HG03432 (cell line): ENCODE measurements at regions not wholly inside any gene's neighbourhood (a gene's known extent, or its start where the extent isn't known, plus 50 kb on each side); places are given as distances from the start of the nearest gene placed in this dataset.
"Not testable (repeated sequence)": the region's sequence is repeated elsewhere in the genome, so short reads cannot be mapped to it uniquely, and the experiment has no call there.

Experiments used
- ATAC-seq: cut with Tn5 transposase; IDR thresholded peaks from one replicate; pipeline ENCODE4 v1.9.1; 2021; ENCODE audit warnings: mild to moderate bottlenecking, moderate library complexity; ENCODE audit not compliant: unreplicated experiment

DNA sequence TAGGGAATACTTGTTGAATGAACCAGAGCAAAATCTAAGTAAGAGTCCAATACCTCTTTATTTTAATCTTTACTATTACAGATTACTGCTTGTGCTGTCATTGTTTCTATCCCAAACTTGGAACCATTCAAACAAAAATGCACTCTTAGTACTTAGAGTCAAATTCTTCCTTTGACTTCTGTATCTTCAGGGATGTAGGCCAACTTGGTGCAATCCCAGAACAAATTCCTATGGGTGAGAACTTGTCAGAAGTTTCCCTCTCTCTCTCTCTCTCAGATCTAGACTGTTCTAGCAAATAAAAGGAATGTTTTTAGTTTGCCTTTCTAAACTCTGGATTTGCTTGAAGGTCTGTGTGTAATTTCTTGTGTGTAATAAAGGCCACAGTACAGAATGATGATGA, 329.0 kb upstream of the TMTC4 start:
- ATAC-seq: no peak

DNA sequence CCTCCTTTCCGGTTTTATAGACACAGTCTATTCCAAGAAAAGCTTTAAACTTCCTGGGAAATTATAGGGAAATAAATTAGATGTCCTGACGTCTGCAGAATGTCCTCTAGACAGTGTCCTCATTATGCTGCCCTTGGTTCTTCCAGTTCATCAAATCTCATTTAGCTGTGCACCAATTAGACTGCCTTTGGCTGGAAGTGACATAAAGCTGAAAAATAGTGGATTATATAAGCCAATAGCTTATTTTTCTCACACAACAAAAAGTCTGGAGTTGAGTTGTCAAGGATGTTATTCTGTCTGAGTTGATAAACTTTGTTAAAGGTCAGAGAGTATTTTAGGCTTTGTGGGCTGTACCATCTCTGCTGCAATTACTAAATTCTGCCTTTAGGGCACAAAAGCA, 314.8 kb upstream of the TMTC4 start:
- no peak for ATAC-seq

DNA sequence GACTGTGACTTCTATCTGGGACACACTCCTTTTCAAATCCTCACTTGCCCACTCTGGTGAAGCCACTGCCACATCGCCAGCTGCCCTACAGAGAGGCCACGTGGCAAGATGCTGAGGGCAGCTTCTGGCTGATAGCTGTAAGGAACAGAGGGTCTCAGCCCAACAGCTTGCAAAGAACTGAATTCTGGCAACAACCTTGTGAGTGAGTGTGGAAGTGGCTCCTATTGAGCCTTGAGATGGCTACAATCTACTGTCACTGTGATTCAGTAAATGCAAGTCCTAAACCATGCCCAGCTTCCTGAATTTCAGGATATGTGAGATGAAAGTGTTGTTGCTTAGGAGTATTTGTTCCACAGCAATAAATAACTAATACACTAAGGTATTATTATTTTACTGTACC, 314.3 kb upstream of the TMTC4 start:
- ATAC-seq: no peak

DNA sequence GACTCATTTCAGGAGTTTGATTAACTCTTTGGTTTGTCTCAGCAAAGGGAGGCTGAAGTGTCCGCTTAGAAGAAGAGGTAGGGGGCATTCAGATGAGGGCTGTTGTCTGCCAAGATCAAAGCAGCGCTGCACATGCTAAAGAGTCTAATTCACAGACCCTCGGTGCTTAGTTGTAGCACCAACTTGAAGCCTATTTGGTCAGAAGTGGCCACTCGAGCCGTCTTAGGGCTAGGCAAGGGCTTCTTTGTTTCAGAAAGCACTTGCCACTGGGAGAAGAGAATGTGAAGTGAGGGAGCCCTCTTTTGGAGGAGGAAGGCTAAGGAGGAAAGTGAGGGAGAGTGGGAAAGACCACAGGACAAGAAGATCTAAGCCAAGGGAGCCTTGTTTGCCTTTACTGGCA, 313.4 kb upstream of the TMTC4 start:
- ATAC-seq: no peak

DNA sequence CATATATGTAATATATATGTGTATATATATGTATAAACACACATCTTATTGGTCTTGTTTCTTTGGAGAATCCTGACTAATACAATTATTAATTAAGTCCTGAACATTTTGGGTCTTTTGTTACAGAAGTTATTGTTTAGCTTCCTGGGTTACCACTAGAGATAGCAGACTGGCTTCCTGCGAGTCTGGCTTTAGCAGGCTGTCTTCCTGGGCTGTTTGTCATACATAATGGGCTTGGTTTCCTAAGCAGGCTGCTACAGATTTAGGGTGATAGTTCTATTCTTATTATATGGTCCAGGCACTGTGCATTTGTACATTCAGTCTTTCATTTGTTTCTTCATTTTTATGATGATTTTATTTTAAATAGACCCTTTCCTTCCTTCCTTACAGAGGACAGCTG, 312.0 kb upstream of the TMTC4 start:
- ATAC-seq: no peak

DNA sequence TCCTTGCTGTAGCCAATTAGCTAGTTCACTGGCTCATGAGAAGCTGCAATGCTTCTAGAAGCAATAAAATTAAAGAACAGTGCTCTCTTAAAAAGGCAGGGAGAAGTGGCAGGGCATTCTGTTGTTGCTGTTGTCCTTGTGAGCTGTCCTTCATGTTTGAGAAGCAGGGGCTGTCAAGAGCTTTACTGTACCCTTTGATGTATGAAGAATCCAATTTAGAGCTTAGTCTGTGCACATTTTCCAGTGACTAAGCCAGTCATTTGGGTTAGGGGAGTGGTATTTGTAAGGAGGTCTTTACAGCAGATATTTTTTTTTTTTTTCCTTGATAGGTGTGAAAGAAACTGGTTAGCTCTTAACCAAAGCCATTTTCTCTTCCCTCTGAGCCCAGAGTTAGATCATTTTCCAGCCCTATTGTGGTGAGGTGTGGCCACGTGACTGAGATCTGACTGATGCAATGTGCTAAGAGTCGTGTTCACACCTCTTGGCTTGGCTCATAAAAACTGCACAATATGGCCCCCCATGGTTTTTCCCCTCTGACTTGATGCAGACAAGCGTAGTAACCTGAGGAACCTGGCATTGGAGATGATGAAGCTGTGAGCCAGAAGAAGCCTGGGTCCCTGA, 309.6 kb upstream of the TMTC4 start:
- no peak for ATAC-seq

DNA sequence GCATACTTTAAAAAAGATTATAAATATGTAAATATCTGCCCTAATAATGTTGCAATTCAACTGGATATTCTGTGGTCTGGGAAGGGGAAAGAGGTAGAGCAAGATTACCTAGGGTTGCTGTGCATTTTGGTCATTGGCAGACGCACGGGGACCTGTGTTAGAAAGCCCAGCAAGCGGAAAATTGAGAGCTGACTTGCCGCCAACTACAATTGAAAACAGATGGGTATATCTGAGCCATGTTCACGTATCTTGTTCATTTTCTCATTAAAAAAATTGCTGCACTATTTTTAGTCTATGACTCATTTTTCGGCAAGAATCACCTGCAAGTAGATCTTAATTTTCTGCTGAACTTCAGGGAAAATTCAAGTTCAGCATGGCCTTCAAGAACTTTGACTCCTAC, 308.5 kb upstream of the TMTC4 start:
- no peak for ATAC-seq

DNA sequence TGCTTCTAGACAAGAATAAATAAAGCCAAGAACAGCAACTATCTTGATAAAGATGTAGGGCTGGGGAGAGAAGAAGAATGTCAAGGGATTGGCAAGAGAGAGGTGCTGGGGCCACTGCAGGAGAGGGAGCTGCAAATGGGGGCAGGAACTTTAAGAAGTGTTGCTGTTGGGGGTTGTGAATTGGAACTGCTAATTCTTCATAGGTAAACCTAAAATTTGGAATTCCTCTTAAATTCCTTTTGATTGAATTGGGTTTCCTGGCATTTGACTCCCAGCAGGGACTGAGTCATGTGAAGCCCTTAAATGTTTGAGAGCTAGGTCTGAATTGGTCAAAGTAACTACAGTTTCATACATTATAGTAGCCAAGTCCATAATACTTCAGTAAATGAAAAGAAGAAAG, 305.6 kb upstream of the TMTC4 start:
- ATAC-seq: no peak

DNA sequence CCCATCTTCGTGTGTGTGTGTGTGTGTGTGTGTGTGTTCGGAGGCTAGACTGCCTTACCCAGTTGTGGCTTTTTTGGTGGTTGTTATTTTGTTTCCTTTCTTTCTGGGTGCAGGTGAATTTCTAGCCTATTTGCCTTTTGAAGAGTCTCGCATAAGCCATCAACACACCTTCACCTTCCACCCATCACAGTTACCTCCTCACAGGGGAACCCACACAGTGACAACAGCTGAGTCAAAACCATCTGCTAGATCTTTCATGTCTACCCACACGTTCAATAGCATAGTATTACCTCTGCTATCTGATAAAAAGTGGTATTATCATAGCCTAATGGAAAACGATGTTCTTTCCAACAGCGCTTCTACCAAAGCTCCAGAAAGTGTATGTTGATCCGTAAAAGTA, 303.2 kb upstream of the TMTC4 start:
- ATAC-seq: no peak

DNA sequence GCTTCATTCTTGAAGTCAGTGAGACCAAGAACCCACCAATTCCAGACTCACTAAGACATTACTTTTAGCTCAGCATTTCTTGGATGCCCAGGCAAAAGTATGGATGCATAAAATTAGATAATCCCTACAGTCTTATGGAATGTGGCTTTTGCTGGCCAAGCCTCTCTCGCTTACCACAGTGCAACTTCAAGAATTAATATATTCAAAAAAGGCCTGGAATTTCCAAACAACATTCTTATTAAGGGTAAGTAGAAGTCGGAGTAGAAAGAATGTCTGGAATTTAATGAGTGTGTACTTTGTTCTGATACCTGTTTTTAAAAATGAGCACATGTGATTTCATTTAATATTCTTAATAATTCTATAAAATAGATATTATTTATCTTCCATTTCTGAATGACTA, 302.4 kb upstream of the TMTC4 start:
- ATAC-seq: no peak

DNA sequence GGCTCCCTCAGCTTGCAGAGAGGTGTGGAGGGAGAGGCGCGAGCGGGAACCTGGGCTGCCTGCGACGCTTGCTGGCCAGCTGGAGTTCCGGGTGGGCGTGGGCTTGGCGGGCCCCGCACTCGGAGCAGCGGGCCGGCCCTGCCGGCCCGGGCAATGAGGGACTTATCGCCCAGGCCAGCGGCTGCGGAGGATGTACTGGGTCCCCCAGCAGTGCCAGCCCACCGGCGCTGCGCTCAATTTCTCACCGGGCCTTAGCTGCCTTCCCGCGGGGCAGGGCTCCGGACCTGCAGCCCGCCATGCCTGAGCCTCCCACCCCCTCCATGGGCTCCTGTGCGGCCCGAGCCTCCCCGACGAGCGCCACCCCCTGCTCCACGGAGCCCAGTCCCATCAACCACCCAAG, 301.1 kb upstream of the TMTC4 start:
- not testable (repeated sequence) for ATAC-seq

DNA sequence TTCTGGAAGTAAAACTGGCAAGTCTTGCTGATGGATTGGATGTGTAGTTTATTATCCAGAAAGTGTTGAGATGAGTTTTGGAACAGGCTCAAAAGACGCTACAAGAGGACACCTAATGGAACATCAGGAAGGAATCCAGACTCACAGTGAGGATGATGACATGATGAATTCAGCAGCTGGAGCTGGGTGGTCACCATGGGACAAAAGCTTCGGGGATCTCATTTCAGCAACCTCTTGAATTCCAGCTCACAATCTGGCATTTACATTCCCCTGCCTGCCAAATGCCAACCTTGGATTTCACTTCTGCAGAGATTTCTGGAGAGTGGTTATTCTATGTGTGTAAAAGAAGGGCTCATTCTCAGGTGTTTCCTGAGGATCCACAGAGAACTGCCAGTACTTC, 288.0 kb upstream of the TMTC4 start:
- ATAC-seq: no peak

DNA sequence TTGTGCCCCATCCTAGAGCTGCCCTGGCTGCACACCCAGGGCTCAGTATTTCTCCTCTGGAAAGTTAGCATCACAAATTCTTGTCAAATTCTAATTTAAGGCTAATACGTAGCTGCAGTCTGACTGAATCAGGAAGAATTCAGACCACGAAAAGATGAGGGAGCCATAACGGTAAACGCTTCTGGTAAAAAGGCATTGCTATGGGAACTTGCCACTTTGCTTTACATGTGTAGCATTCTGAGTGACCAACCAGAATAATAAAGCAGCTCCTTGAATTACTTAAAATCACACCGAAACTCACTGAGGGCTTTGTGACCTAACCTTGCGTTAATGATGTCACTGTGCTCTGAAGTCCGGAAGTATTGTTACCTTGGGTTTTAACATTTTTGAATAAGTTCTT, 286.6 kb upstream of the TMTC4 start:
- ATAC-seq: no peak

DNA sequence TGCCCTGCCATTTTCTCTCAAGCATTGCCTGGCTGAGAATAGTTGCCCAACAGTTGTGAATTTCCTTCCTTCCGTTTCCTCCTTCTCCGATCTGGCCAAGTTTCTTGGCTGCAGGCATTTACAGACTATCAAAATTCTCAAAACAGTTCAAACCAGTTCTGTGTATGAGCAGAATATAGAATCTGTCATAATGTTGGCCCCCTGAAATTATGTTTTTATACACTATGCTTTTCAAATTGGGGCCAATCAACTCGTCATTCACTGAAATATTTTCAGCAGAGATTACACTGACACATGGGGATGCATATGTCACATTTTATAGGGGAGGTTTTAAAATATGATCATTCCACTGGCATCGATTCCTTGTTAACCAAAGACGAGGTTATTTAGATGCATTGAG, 284.2 kb upstream of the TMTC4 start:
- no peak for ATAC-seq

DNA sequence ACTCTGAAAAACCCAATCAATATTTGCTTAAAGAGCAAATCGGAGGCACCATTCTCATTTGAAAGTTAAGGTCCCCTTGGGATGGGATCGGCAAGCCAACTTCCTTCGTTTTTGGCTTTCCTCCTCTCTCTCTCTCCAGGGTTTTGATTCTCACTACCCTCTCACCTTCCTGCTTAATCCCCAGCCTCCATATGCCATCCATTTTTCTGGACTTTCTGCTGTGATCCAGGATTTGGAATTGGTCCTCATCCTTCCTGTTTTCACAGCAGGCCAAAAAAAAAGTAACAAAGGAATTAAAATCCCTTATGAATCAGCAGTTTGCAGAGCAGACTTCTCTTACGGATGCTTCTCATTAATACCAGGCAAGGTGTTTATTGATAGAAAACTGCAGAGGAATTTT, 283.1 kb upstream of the TMTC4 start:
- no peak for ATAC-seq

DNA sequence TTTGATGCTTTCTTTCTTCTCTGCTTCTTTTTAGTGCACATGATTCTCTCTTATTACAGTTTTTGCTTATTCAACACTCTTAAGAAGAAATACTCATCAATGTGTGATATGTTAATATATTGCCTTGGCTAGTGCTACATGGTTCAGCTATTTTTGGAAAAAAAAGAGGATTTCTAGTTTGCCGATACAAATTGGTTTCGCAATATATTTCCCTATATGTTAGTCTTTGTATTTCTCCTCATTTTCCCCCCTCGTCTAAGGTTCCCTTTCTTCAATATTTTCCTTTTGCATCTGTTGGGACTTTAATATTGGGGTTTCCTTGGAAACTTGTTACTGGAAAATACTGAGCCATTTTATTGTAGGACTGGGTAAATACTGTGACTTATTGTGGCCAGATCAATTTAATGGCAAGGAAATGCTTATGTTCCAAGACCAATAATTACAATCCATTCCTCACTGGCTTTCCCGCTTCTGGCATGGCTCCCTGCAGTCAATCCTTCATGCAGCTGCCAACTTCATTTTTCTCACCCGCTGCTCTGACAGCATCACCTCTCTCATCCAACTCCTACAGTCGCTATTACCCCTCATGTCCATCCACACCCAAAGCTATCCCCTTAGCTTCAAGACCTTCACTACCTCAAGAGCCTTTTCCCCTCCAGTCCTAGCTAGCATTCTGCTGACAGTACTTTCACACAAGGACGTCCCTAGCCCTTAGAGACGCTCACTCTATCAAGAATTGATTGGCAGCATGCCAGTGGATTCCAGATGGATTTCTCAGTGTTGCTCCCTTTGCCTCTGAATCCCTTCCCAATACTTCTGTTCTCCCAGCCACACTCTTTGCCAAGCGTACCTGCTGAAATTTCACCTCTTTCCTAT, 280.1 kb upstream of the TMTC4 start:
- no peak for ATAC-seq

DNA sequence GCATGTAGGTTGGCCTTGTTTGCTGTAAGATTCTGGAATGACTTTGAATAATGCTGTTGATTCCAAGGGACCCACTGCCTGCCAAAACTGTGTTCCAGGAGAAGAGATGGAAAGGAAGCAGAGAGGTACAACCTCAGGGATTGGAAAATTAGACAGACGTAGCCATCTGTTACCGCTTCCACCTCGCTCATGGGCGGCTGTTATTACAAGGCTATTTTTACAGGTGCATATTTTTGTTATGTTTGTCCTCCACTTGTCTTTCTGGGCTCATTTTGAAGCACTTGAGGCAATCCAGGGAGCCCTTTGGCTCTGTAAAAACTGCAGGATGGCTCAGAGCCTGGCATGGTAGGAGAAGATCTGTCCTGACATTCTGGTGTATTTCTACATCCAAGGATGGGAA, 276.4 kb upstream of the TMTC4 start:
- ATAC-seq: no peak

DNA sequence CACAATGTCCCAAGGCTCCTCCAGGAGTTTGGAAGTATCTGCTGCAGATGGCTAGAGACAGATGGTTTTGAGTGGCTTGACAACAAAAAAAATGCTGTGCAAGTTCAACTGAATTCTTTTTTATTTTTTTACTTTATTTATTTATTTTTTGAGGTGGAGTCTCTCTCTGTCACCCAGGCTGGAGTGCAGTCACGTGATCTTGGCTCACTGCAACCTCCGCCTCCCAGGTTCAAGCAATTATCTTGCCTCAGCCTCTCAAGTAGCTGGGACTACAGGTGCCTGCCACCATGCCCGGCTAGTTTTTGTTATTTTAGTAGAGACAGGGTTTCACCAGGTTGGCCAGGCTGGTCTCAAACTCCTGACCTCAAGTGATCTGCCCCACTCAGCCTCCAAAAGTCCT, 274.3 kb upstream of the TMTC4 start:
- ATAC-seq: not testable (repeated sequence)

DNA sequence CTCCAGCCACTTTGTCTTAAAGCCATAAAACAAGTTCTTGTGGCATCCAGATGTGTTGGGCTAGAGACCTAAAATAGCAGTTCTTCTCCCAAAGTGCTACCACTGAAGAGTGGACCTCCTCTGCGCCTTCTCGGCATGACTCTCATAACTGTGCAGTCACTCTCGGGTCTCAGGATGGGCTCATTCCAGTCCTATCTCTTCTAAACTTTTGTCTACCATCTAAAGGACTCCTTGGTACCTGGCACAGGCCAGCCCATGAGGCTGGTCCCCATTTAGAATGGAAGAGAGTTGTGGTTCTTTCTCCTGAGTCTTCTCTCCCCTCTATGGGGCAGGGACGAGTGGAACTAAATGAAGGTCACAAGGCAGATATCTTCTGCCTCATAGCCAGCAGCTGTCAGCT, 272.0 kb upstream of the TMTC4 start:
- no peak for ATAC-seq

DNA sequence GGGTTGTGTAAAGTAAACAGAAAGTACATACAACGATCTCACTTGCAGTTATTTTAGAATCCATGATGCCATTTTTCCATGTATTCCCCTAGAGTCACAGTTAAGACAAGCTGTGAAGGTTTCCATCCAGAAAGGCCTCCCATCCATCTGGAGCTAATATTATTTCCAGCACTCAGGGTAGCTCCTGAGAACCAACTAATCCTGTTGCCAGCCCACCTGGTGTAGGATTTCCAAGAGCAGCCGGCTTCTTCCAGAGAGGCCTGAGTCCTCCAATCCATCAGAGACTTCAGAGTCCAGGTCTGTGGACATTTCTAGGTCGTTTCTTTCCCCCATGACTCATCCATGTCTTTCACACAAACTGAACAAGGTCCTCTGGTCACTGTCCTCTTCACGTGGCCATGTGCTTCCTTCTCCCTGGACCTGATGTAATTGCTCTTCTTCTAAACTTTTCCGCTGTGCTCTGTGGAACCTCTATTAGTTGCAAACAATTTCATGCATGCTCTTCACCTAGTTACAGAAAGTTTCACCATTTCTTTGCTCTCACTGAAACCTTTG, 270.3 kb upstream of the TMTC4 start:
- ATAC-seq: no peak

DNA sequence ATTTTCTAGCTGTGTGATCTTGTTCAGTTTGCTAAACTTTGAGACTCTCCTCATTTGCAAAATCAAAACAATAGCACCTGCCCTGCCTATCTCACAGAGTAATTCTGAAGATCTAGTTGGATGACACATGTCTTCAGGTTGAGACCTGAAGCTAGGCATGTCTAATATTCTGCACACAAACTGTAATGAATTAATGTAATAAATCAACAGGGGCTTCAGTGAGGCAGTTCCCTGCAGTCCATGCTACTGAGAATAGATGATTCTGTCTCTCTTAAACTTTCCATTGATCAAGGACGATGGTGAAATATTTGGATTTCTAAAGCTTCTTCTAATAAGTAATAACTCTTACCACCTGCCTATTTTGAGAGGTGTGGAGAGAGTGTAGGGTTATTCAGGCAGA, 268.1 kb upstream of the TMTC4 start:
- ATAC-seq: no peak
